LHCN-M2 (cell line): ENCODE measurements at regions not wholly inside any gene's neighbourhood (a gene's known extent, or its start where the extent isn't known, plus 50 kb on each side); places are given as distances from the start of the nearest gene placed in this dataset.
"Not testable (repeated sequence)": the region's sequence is repeated elsewhere in the genome, so short reads cannot be mapped to it uniquely, and the experiment has no call there.

ENCODE experiments used
- DNase-seq: peaks from one replicate; pipeline ENCODE4 v3.0.0-alpha.2; 2012; ENCODE audit warnings: low read depth

GRCh38 chr7:65453341-65454030, 79.8 kb downstream of the ZNF92 start:
- DNase-seq, result no peak

GRCh38 chr7:65454469-65454868, 80.8 kb downstream of the ZNF92 start:
- DNase-seq, result no peak

- not testable (repeated sequence) for DNase-seq
Measured at GRCh38 chr7:65455050-65455449, 81.4 kb downstream of the ZNF92 start.

- DNase-seq, result no peak
Measured at GRCh38 chr7:65457705-65458104, 84.0 kb downstream of the ZNF92 start.

- no peak for DNase-seq
Measured at GRCh38 chr7:65459438-65459837, 85.8 kb downstream of the ZNF92 start.

- no peak for DNase-seq
Measured at GRCh38 chr7:65462148-65462716, 88.6 kb downstream of the ZNF92 start.

GRCh38 chr7:65463184-65463583, 89.5 kb downstream of the ZNF92 start:
- no peak for DNase-seq

GRCh38 chr7:65469919-65470558, 96.4 kb downstream of the ZNF92 start:
- not testable (repeated sequence) for DNase-seq

GRCh38 chr7:65471587-65471986, 97.9 kb downstream of the ZNF92 start:
- DNase-seq, result no peak

GRCh38 chr7:65475040-65475726, 101.5 kb downstream of the ZNF92 start:
- DNase-seq, result no peak

GRCh38 chr7:65475734-65476319, 102.2 kb downstream of the ZNF92 start:
- peak; percentile 9 for DNase-seq

GRCh38 chr7:65477326-65477725, 103.7 kb downstream of the ZNF92 start:
- no peak for DNase-seq

GRCh38 chr7:65489260-65489767, 115.7 kb downstream of the ZNF92 start:
- DNase-seq, result no peak

GRCh38 chr7:65496697-65497096, 123.0 kb downstream of the ZNF92 start:
- not testable (repeated sequence) for DNase-seq

GRCh38 chr7:65503434-65504152, 129.9 kb downstream of the ZNF92 start:
- DNase-seq, result no peak

- not testable (repeated sequence) for DNase-seq
Measured at GRCh38 chr7:65504504-65505319, 131.1 kb downstream of the ZNF92 start.

GRCh38 chr7:65505320-65505633, 131.6 kb downstream of the ZNF92 start:
- DNase-seq, result not testable (repeated sequence)

- not testable (repeated sequence) for DNase-seq
Measured at GRCh38 chr7:65508581-65509367, 135.1 kb downstream of the ZNF92 start.

- no peak for DNase-seq
Measured at GRCh38 chr7:65509368-65510186, 135.9 kb downstream of the ZNF92 start.
